ENCODE measurements at regions not wholly inside any gene's neighbourhood (a gene's known extent, or its start where the extent isn't known, plus 50 kb on each side); places are given as distances from the start of the nearest gene placed in this dataset.

DNA sequence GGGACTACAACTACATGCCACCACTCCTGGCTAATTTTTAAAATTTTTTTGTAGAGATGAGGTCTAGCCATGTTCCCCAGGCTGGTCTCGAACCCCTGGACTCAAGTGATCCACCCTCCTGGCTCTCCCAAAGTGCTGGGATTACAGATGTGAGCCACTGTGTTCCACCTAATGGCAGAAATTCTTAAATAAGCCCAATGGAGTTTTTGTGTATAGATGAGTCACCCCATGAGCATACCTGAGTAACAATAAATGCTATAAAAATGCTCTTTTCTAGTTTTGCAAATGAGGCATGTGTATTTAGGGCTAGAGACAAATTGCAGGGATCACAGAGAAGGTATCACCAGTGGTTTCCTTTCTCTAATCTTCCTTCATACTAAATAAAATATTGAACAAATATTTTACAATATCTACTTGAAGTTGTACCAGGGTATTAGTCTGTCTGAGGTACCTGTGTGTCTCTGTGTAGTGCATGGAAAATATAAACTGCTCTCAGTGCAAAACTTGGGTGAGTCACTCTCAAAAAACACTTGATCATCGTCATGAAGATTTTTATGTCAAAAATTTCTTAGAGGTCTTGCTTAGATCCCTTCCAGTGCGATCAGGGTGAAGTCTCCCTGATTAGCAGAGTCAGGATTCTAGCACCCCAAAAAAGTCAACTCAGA, 337.1 kb upstream of the MMADHC start:
- TF ChIP-seq TEAD4 (IDR thresholded peaks at IDR 0.05; ENCODE audit: low read length) (no peak), TEAD4 (CRISPR knock-in tag; IDR thresholded peaks at IDR 0.05; ENCODE audit: borderline replicate concordance) (no peak), POLR2A (conservative IDR thresholded peaks at IDR 0.05) (no peak), YBX1 (IDR thresholded peaks at IDR 0.05) (no peak)

All from K562 (cell line).